ENCODE measurements at regions not wholly inside any gene's neighbourhood (a gene's known extent, or its start where the extent isn't known, plus 50 kb on each side); places are given as distances from the start of the nearest gene placed in this dataset.
"Not testable (repeated sequence)": the region's sequence is repeated elsewhere in the genome, so short reads cannot be mapped to it uniquely, and the experiment has no call there.

DNA sequence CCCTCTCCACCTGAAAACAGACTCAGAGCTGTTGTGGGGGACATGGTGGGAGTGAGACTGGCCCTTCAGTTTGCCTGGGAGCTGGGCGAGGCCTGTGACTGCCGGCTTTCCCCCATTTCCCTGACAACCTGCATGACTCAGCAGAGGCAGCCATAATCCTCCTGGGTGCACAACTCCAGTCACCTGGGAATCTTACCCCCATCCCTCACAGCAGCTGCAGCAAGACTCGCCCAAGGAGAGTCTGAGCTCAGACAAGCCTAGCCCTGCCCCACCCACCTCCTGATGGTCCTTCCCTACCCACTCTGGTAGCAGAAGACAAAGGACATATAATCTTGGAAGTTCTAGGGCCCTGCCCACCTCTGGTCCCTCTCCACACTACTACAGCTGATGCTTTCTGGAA lies 207.3 kb upstream of the ARID2 start:
- peak; percentile 29 for ATAC-seq
- no peaks in the 10 kb centered on the region for H3K4me1 ChIP-seq (ENCODE audit: low read depth)
- DNase-seq = no peak
- no peak overlapping the region for H3K4me3 ChIP-seq
- intact Hi-C loops (cut with DNase I, micrococcal nuclease) = no loop called here
- TF ChIP-seq, protein P1, sequence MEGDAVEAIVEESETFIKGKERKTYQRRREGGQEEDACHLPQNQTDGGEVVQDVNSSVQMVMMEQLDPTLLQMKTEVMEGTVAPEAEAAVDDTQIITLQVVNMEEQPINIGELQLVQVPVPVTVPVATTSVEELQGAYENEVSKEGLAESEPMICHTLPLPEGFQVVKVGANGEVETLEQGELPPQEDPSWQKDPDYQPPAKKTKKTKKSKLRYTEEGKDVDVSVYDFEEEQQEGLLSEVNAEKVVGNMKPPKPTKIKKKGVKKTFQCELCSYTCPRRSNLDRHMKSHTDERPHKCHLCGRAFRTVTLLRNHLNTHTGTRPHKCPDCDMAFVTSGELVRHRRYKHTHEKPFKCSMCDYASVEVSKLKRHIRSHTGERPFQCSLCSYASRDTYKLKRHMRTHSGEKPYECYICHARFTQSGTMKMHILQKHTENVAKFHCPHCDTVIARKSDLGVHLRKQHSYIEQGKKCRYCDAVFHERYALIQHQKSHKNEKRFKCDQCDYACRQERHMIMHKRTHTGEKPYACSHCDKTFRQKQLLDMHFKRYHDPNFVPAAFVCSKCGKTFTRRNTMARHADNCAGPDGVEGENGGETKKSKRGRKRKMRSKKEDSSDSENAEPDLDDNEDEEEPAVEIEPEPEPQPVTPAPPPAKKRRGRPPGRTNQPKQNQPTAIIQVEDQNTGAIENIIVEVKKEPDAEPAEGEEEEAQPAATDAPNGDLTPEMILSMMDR (IDR thresholded peaks at IDR 0.05) = no peak
- H3K36me3 ChIP-seq (ENCODE audit: low read depth) = no peaks in the 10 kb centered on the region
- no peaks in the 10 kb centered on the region for H3K9me3 ChIP-seq

DNA sequence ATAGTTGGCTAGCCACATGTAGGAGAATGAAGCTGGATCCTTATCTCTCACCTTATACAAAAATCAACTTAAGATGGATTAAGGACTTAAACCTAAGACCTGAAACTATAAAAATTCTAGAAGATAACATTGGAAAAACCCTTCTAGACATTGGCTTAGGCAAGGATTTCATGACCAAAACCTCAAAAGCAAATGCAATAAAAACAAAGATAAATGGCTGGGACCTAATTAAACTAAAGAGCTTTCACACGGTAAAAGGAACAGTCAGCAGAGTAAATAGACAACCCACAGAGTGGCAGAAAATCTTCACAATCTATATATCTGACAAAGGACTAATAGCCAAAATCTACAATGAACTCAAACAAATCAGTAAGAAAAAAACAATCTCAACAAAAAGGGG lies 202.7 kb upstream of the ARID2 start:
- DNase-seq; ATAC-seq; intact Hi-C loops (cut with DNase I, micrococcal nuclease); H3K4me3 ChIP-seq; H3K9me3 ChIP-seq; H3K36me3 ChIP-seq (ENCODE audit: low read depth); H3K4me1 ChIP-seq (ENCODE audit: low read depth): not testable (repeated sequence)

DNA sequence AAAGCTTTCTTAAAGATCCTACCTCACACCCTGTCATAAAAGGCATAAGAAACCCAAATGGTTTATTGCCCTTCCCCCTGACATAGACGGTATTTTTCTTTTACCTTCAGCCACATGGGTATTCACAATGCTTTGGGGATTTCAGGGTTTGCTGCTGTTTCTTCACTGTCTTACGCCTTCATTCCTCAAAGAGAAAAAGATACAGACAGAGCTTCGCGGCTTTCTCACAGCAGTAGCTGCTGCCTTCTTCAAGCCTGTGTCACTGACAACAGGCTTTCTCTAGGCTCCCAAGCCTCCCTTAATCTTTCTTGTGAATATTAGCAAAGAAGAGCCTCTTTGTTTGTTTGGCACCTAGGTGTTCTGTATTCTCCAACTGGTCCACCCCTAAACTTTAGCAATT lies 197.4 kb upstream of the ARID2 start:
- intact Hi-C loops (cut with DNase I, micrococcal nuclease) = no loop called here
- no peak for DNase-seq
- H3K4me1 ChIP-seq (ENCODE audit: low read depth) = no peaks in the 10 kb centered on the region
- TF ChIP-seq, protein P1 (IDR thresholded peaks at IDR 0.05) = no peak
- no peaks in the 10 kb centered on the region for H3K36me3 ChIP-seq (ENCODE audit: low read depth)
- peaks cover 7% of the 10 kb centered on the region for H3K9me3 ChIP-seq
- ATAC-seq = no peak
- no peak overlapping the region for H3K4me3 ChIP-seq

DNA sequence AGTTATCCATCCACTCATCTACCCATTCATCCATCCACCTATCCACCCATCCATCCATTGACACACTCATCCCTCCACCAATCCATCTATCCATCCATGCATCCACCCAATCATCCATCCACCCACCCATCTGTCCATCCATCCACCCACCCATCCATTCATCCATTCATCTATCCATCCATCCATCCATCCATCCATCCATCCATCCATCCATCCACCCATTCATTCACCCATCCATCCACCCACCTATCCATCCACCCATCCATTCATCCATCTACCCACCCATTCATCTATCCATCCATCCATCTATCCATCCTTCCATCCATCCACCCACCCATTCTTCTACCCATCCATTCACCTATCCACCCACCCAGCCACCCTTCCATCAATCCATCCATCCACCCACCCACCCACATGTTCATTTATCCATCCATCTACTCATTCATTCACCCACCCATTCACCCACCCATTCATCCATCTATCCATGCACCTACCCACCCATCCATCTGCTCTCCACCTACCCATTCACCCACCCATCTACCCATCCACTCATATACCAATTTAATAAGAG lies 193.8 kb upstream of the ARID2 start:
- Histone ChIP-seq H3K36me3 (ENCODE audit: low read depth) (no peaks in the 10 kb centered on the region), H3K9me3 (no peaks in the 10 kb centered on the region), H3K4me3 (no peak overlapping the region), H3K4me1 (ENCODE audit: low read depth) (no peaks in the 10 kb centered on the region)
- TF ChIP-seq, protein P1 (IDR thresholded peaks at IDR 0.05) = no peak
- no peak for ATAC-seq
- intact Hi-C loops (cut with DNase I, micrococcal nuclease) = no loop called here
- no peak for DNase-seq

DNA sequence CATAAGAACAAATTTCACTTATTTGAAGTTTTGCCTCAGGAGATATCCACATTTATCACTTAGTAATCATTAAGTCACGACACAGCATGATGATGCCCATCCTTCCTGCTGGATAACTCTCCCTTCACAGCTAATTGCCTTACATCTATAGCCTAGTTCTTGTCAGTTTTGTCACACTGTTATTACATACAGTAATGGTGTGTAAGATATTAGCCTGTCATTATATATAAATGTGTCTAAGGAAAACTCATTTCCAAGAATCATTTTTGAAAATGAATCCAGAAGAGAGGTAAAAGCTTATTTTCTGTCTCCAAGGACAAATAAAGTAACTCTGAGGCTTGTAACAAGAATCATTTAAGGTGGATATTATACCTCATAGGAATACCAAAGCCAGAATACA lies 193.2 kb upstream of the ARID2 start:
- ATAC-seq = no peak
- no peak for DNase-seq
- no peaks in the 10 kb centered on the region for H3K9me3 ChIP-seq

DNA sequence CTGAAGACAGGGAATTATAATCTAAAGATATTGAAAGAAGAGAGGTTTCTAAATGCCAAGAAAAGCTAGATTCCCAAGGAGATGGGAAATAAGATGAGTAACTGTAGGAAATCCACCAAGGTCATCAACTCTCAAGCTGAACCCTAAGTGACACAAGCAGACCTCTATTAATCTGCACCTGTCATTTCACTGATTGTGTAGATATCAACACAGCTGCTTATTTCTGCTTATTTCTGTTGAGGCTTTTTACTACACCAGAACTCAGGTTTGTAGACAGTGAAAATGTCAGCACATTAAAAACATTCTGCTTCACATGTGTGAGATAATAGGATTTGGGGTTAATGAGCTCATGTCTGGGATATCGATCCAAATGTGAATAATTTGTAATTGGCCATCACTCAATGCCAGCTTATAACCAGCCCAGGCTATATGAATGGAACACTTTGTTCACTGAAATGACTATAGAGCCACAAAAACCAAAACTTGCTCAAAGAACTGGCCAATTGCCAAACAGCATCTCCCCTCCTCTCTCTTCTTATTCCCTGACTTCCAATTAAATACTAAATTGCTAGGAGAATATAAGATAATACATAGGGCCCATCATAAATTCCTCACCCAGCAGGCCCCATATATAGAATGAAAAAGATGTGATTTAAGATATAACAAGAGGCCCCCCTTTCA lies 188.7 kb upstream of the ARID2 start:
- no peak for DNase-seq
- ATAC-seq = no peak
- intact Hi-C loops (cut with DNase I, micrococcal nuclease) = loop anchor here in 1 of 2 donors (10.0 kb wide), 1 partner anchor 184 kb away; the partner anchor contains the start of gene ARID2
- no peak overlapping the region for H3K4me3 ChIP-seq
- no peaks in the 10 kb centered on the region for H3K36me3 ChIP-seq (ENCODE audit: low read depth)
- H3K9me3 ChIP-seq = no peaks in the 10 kb centered on the region
- TF ChIP-seq, protein P1 (IDR thresholded peaks at IDR 0.05) = no peak
- H3K4me1 ChIP-seq (ENCODE audit: low read depth) = no peaks in the 10 kb centered on the region

More for the DNA sequence above, 193.2 kb upstream of the ARID2 start:
- no peak overlapping the region for H3K4me3 ChIP-seq
- TF ChIP-seq, protein P1 (IDR thresholded peaks at IDR 0.05) = no peak
- no peaks in the 10 kb centered on the region for H3K36me3 ChIP-seq (ENCODE audit: low read depth)
- intact Hi-C loops (cut with DNase I, micrococcal nuclease) = no loop called here
- H3K4me1 ChIP-seq (ENCODE audit: low read depth) = no peaks in the 10 kb centered on the region
